ENCODE measurements at regions not wholly inside any gene's neighbourhood (a gene's known extent, or its start where the extent isn't known, plus 50 kb on each side); places are given as distances from the start of the nearest gene placed in this dataset.

GRCh38 chr1:175857756-175858155 lies 114.4 kb upstream of the TNR start (continued):
- no peak for TF ChIP-seq KDM1A (IDR thresholded peaks at IDR 0.05; ENCODE audit: borderline replicate concordance, low read length)
- TF ChIP-seq SRF (IDR thresholded peaks at IDR 0.05; ENCODE audit: low read depth, low read length): no peak
- no peak for TF ChIP-seq RXRA (IDR thresholded peaks at IDR 0.05; ENCODE audit: insufficient read depth, low read depth, low read length)
- no peak for TF ChIP-seq POU5F1 (IDR thresholded peaks at IDR 0.05; ENCODE audit: low read depth, low read length)
- no peak for TF ChIP-seq SP1 (IDR thresholded peaks at IDR 0.05; ENCODE audit: low read depth, low read length)
- TF ChIP-seq BACH1 (IDR thresholded peaks at IDR 0.05; ENCODE audit: low read length): no peak
- TF ChIP-seq SIX5 (IDR thresholded peaks at IDR 0.05; ENCODE audit: low read depth, low read length): no peak
- no peak for TF ChIP-seq CTCF (IDR thresholded peaks at IDR 0.05; ENCODE audit: control extremely low read depth in 1 of 3, insufficient read depth in 1 of 3, low read depth in 1 of 3, low read length in 3 of 3)
